DND-41 (cell line): ENCODE measurements at regions not wholly inside any gene's neighbourhood (a gene's known extent, or its start where the extent isn't known, plus 50 kb on each side); places are given as distances from the start of the nearest gene placed in this dataset.

Experiments used
- EZH2 ChIP-seq: IDR thresholded peaks from 3 replicates; pipeline ENCODE4 v1.6.1; 2012; ENCODE audit warnings: borderline replicate concordance, low read depth, mild to moderate bottlenecking, moderate library complexity, low read length, inconsistent platforms; ENCODE audit not compliant: severe bottlenecking
- TF ChIP-seq, protein P1 (sequence below): IDR thresholded peaks from 2 replicates; pipeline ENCODE4 v1.5.1; 2012; ENCODE audit warnings: borderline replicate concordance, low read length, moderate library complexity, mild to moderate bottlenecking; ENCODE audit not compliant: poor library complexity, severe bottlenecking; ENCODE audit errors: extremely low read depth

DNA sequence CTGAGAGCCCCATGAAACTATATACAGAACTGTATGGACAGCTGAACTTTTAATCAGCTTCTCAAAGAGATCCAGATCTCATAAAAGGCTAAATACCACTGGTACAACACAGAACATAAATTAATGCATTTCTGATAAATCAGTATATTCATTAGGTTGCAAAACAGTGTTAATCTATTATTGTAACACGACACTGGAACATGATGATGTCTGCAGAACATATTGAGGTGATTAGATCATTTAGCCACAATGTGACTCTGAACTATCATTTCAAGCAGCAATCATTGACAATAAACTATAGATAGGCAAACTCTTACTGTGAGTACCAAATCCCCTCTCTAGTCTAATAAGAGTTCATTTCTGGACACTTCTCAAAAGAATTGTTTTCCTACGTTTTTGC lies 50.3 kb downstream of the GASK1B start:
- no peak for TF ChIP-seq EZH2
- TF ChIP-seq, protein P1, sequence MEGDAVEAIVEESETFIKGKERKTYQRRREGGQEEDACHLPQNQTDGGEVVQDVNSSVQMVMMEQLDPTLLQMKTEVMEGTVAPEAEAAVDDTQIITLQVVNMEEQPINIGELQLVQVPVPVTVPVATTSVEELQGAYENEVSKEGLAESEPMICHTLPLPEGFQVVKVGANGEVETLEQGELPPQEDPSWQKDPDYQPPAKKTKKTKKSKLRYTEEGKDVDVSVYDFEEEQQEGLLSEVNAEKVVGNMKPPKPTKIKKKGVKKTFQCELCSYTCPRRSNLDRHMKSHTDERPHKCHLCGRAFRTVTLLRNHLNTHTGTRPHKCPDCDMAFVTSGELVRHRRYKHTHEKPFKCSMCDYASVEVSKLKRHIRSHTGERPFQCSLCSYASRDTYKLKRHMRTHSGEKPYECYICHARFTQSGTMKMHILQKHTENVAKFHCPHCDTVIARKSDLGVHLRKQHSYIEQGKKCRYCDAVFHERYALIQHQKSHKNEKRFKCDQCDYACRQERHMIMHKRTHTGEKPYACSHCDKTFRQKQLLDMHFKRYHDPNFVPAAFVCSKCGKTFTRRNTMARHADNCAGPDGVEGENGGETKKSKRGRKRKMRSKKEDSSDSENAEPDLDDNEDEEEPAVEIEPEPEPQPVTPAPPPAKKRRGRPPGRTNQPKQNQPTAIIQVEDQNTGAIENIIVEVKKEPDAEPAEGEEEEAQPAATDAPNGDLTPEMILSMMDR: no peak
